ENCODE measurements at regions not wholly inside any gene's neighbourhood (a gene's known extent, or its start where the extent isn't known, plus 50 kb on each side); places are given as distances from the start of the nearest gene placed in this dataset.
A peak's percentile ranks its signal among the peaks of the same experiment; 100 is the strongest.
"Not testable (repeated sequence)": the region's sequence is repeated elsewhere in the genome, so short reads cannot be mapped to it uniquely, and the experiment has no call there.

GRCh38 chr5:8829323-8830029, 716.4 kb downstream of the SEMA5A start:
- no peak for DNase-seq (ENCODE audit: low read depth in 1 of 2, low spot score in 1 of 2)
- TF ChIP-seq JUND (IDR thresholded peaks at IDR 0.05; ENCODE audit: low read depth), result no peak
- in situ Hi-C loops (cut with HindIII; ENCODE audit: low pct_unique_long_range_greater_than_20kb, low sequenced_read_pairs), result no loop called here

- TF ChIP-seq JUND (IDR thresholded peaks at IDR 0.05; ENCODE audit: low read depth), result no peak
- DNase-seq (ENCODE audit: low read depth in 1 of 2, low spot score in 1 of 2), result no peak
- in situ Hi-C loops (cut with HindIII; ENCODE audit: low pct_unique_long_range_greater_than_20kb, low sequenced_read_pairs), result no loop called here
These were observed 714.6 kb downstream of the SEMA5A start for GRCh38 chr5:8831251-8831650.

GRCh38 chr5:8831854-8832253, 714.0 kb downstream of the SEMA5A start:
- in situ Hi-C loops (cut with HindIII; ENCODE audit: low pct_unique_long_range_greater_than_20kb, low sequenced_read_pairs), result no loop called here
- no peak for DNase-seq (ENCODE audit: low read depth in 1 of 2, low spot score in 1 of 2)
- no peak for TF ChIP-seq JUND (IDR thresholded peaks at IDR 0.05; ENCODE audit: low read depth)

GRCh38 chr5:8839361-8840055, 706.4 kb downstream of the SEMA5A start:
- in situ Hi-C loops (cut with HindIII; ENCODE audit: low pct_unique_long_range_greater_than_20kb, low sequenced_read_pairs), result no loop called here
- TF ChIP-seq JUND (IDR thresholded peaks at IDR 0.05; ENCODE audit: low read depth), result no peak
- DNase-seq (ENCODE audit: low read depth in 1 of 2, low spot score in 1 of 2), result no peak

GRCh38 chr5:8840237-8840636, 705.6 kb downstream of the SEMA5A start:
- DNase-seq (ENCODE audit: low read depth in 1 of 2, low spot score in 1 of 2), result no peak
- in situ Hi-C loops (cut with HindIII; ENCODE audit: low pct_unique_long_range_greater_than_20kb, low sequenced_read_pairs), result no loop called here
- no peak for TF ChIP-seq JUND (IDR thresholded peaks at IDR 0.05; ENCODE audit: low read depth)

- in situ Hi-C loops (cut with HindIII; ENCODE audit: low pct_unique_long_range_greater_than_20kb, low sequenced_read_pairs), result not testable (repeated sequence)
- DNase-seq (ENCODE audit: low read depth in 1 of 2, low spot score in 1 of 2), result peak in 1 of 2 experiments; percentile 9
These were observed 705.1 kb downstream of the SEMA5A start for GRCh38 chr5:8840746-8841145.

- in situ Hi-C loops (cut with HindIII; ENCODE audit: low pct_unique_long_range_greater_than_20kb, low sequenced_read_pairs), result no loop called here
- no peak for TF ChIP-seq JUND (IDR thresholded peaks at IDR 0.05; ENCODE audit: low read depth)
- peak in 1 of 2 experiments; percentile 11 for DNase-seq (ENCODE audit: low read depth in 1 of 2, low spot score in 1 of 2)
These were observed 702.8 kb downstream of the SEMA5A start for GRCh38 chr5:8842971-8843551.

- no peak for TF ChIP-seq JUND (IDR thresholded peaks at IDR 0.05; ENCODE audit: low read depth)
- no peak for DNase-seq (ENCODE audit: low read depth in 1 of 2, low spot score in 1 of 2)
- in situ Hi-C loops (cut with HindIII; ENCODE audit: low pct_unique_long_range_greater_than_20kb, low sequenced_read_pairs), result no loop called here
These were observed 702.1 kb downstream of the SEMA5A start for GRCh38 chr5:8843771-8844170.

- no peak for DNase-seq (ENCODE audit: low read depth in 1 of 2, low spot score in 1 of 2)
- in situ Hi-C loops (cut with HindIII; ENCODE audit: low pct_unique_long_range_greater_than_20kb, low sequenced_read_pairs), result no loop called here
- no peak for TF ChIP-seq JUND (IDR thresholded peaks at IDR 0.05; ENCODE audit: low read depth)
These were observed 701.7 kb downstream of the SEMA5A start for GRCh38 chr5:8844206-8844605.

GRCh38 chr5:8844847-8845246, 701.0 kb downstream of the SEMA5A start:
- in situ Hi-C loops (cut with HindIII; ENCODE audit: low pct_unique_long_range_greater_than_20kb, low sequenced_read_pairs), result no loop called here
- no peak for TF ChIP-seq JUND (IDR thresholded peaks at IDR 0.05; ENCODE audit: low read depth)
- no peak for DNase-seq (ENCODE audit: low read depth in 1 of 2, low spot score in 1 of 2)

GRCh38 chr5:8845296-8845695, 700.6 kb downstream of the SEMA5A start:
- no peak for DNase-seq (ENCODE audit: low read depth in 1 of 2, low spot score in 1 of 2)
- in situ Hi-C loops (cut with HindIII; ENCODE audit: low pct_unique_long_range_greater_than_20kb, low sequenced_read_pairs), result no loop called here
- no peak for TF ChIP-seq JUND (IDR thresholded peaks at IDR 0.05; ENCODE audit: low read depth)

- in situ Hi-C loops (cut with HindIII; ENCODE audit: low pct_unique_long_range_greater_than_20kb, low sequenced_read_pairs), result no loop called here
- TF ChIP-seq JUND (IDR thresholded peaks at IDR 0.05; ENCODE audit: low read depth), result no peak
- no peak for DNase-seq (ENCODE audit: low read depth in 1 of 2, low spot score in 1 of 2)
These were observed 697.5 kb downstream of the SEMA5A start for GRCh38 chr5:8848366-8848765.

GRCh38 chr5:8848997-8849594, 696.8 kb downstream of the SEMA5A start:
- no peak for DNase-seq (ENCODE audit: low read depth in 1 of 2, low spot score in 1 of 2)
- in situ Hi-C loops (cut with HindIII; ENCODE audit: low pct_unique_long_range_greater_than_20kb, low sequenced_read_pairs), result no loop called here
- no peak for TF ChIP-seq JUND (IDR thresholded peaks at IDR 0.05; ENCODE audit: low read depth)
